ENCODE measurements at regions not wholly inside any gene's neighbourhood (a gene's known extent, or its start where the extent isn't known, plus 50 kb on each side); places are given as distances from the start of the nearest gene placed in this dataset.

GRCh38 chr6:156031516-156031915 lies 575.9 kb upstream of the NOX3 start:
- TF ChIP-seq CTCF (IDR thresholded peaks at IDR 0.05), result no peak
- no peak for TF ChIP-seq POLR2A (IDR thresholded peaks at IDR 0.05)

Measured in prostate gland (tissue), 2 donors.